ENCODE measurements at regions not wholly inside any gene's neighbourhood (a gene's known extent, or its start where the extent isn't known, plus 50 kb on each side); places are given as distances from the start of the nearest gene placed in this dataset.

GRCh38 chr3:162171970-162172369, 675.4 kb downstream of the OTOL1 start:
- Histone ChIP-seq H3K9me3 (replicated peaks; ENCODE audit: control insufficient read depth, insufficient read depth, low read length) (no peaks in the 10 kb centered on the region), H3K4me2 (ENCODE audit: control insufficient read depth, insufficient read depth) (no peak overlapping the region), H3K79me2 (ENCODE audit: control insufficient read depth, insufficient read depth, low read length) (no peaks in the 10 kb centered on the region), H3K36me3 (ENCODE audit: control insufficient read depth in 2 of 2, insufficient read depth in 2 of 2, low read length in 1 of 2) (no peaks in the 10 kb centered on the region), H2AFZ (ENCODE audit: control insufficient read depth, low read depth, low read length) (no peak overlapping the region), H3K4me1 (ENCODE audit: control insufficient read depth, insufficient read depth, low read length) (no peaks in the 10 kb centered on the region), H3K27ac (ENCODE audit: control insufficient read depth, insufficient read depth) (no peak overlapping the region), H4K20me1 (ENCODE audit: control insufficient read depth, insufficient read depth) (no peaks in the 10 kb centered on the region), H3K27me3 (replicated peaks in 1 of 2; ENCODE audit: control insufficient read depth in 2 of 2, insufficient read depth in 2 of 2, low read length in 1 of 2) (no peaks in the 10 kb centered on the region), H3K4me3 (no peak overlapping the region), H3K9ac (ENCODE audit: control insufficient read depth, insufficient read depth, low read length) (no peak overlapping the region)
- SMC1A ChIA-PET (ENCODE audit: uncharacterized antibody, unreplicated experiment), result interaction anchor here (0.6 kb wide), 1 partner anchor 434 kb away, joined by 3 read pairs; no protein-coding TSS in a partner anchor
- BruUV-seq (replicated peaks), result no TSS peak
- in situ Hi-C loops (cut with MboI) (no loop called here), intact Hi-C loops (cut with micrococcal nuclease; ENCODE audit: unreplicated experiment) (no loop called here)
- POLR2A ChIA-PET, result no interaction called here
- RAD21 ChIA-PET (ENCODE audit: unreplicated experiment), result no interaction called here
- TF ChIP-seq CREM (IDR thresholded peaks at IDR 0.05; ENCODE audit: low read depth) (no peak), ZSCAN29 (IDR thresholded peaks at IDR 0.05) (no peak), CTCF (IDR thresholded peaks at IDR 0.05 in 2 of 3, conservative IDR thresholded peaks at IDR 0.05 in 1 of 3; ENCODE audit: control insufficient read depth in 2 of 3, extremely low read depth in 1 of 3, insufficient read depth in 1 of 3, low read depth in 3 of 3, low read length in 3 of 3) (no peak)
- no peak for FAIRE-seq
- ATAC-seq, result no peak
- WGBS (ENCODE audit: insufficient coverage, insufficient replicate concordance, low lambda C conversion rate, missing lambda C conversion rate), result 0% methylated on average over 1 of the region's 1 CpG
- CTCF ChIA-PET, result no interaction called here
- DNase-seq (ENCODE audit: low read depth, low spot score), result no peak

DNA sequence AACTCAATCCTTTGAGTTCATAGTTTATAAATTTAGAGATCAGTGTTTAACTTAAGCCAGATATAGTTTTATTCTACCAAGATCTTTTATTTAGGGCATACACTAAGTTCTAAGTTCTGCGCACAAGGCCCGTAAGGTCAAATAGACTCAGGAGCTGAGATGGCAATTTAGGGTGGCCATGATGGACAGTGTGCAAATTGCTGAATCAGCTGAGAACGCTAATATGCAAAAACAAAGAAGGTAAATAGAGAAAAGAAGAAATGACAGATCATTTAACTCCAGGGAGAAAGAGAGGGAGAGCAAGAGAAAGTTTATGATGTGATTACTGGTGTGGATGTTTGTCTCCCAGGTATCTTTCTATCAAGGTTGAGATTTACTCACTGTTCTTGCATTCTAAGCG, 678.5 kb downstream of the OTOL1 start:
- in situ Hi-C loops (cut with MboI) (no loop called here), intact Hi-C loops (cut with micrococcal nuclease; ENCODE audit: unreplicated experiment) (no loop called here)
- BruUV-seq (replicated peaks), result no TSS peak
- Histone ChIP-seq H3K9ac (ENCODE audit: control insufficient read depth, insufficient read depth, low read length) (no peak overlapping the region), H3K36me3 (ENCODE audit: control insufficient read depth in 2 of 2, insufficient read depth in 2 of 2, low read length in 1 of 2) (no peaks in the 10 kb centered on the region), H3K79me2 (ENCODE audit: control insufficient read depth, insufficient read depth, low read length) (no peaks in the 10 kb centered on the region), H2AFZ (ENCODE audit: control insufficient read depth, low read depth, low read length) (no peak overlapping the region), H3K4me3 (no peak overlapping the region), H3K27me3 (replicated peaks in 1 of 2; ENCODE audit: control insufficient read depth in 2 of 2, insufficient read depth in 2 of 2, low read length in 1 of 2) (no peaks in the 10 kb centered on the region), H3K4me1 (ENCODE audit: control insufficient read depth, insufficient read depth, low read length) (no peaks in the 10 kb centered on the region), H3K4me2 (ENCODE audit: control insufficient read depth, insufficient read depth) (no peak overlapping the region), H4K20me1 (ENCODE audit: control insufficient read depth, insufficient read depth) (no peaks in the 10 kb centered on the region), H3K27ac (ENCODE audit: control insufficient read depth, insufficient read depth) (no peak overlapping the region), H3K9me3 (replicated peaks; ENCODE audit: control insufficient read depth, insufficient read depth, low read length) (no peaks in the 10 kb centered on the region)
- CTCF ChIA-PET, result no interaction called here
- FAIRE-seq (no peak), ATAC-seq (no peak), DNase-seq (ENCODE audit: low read depth, low spot score) (no peak)
- SMC1A ChIA-PET (ENCODE audit: uncharacterized antibody, unreplicated experiment), result no interaction called here
- POLR2A ChIA-PET, result no interaction called here
- WGBS (ENCODE audit: insufficient coverage, insufficient replicate concordance, low lambda C conversion rate, missing lambda C conversion rate), result 49% methylated on average over 4 of the region's 4 CpGs
- RAD21 ChIA-PET (ENCODE audit: unreplicated experiment), result no interaction called here
- TF ChIP-seq CREM (IDR thresholded peaks at IDR 0.05; ENCODE audit: low read depth) (no peak), NKRF (conservative IDR thresholded peaks at IDR 0.05) (no peak), GATAD2B (conservative IDR thresholded peaks at IDR 0.05; ENCODE audit: low read depth) (no peak), RUNX3 (IDR thresholded peaks at IDR 0.05; ENCODE audit: low read length) (no peak), EGR1 (IDR thresholded peaks at IDR 0.05; ENCODE audit: borderline replicate concordance in 1 of 2, low read depth in 2 of 2, low read length in 2 of 2) (no peak), IRF4 (IDR thresholded peaks at IDR 0.05; ENCODE audit: low read depth, low read length) (no peak), ASH2L (IDR thresholded peaks at IDR 0.05; ENCODE audit: borderline replicate concordance, low read depth) (no peak), NR2C1 (IDR thresholded peaks at IDR 0.05) (no peak)
- TF ChIP-seq, protein P1, sequence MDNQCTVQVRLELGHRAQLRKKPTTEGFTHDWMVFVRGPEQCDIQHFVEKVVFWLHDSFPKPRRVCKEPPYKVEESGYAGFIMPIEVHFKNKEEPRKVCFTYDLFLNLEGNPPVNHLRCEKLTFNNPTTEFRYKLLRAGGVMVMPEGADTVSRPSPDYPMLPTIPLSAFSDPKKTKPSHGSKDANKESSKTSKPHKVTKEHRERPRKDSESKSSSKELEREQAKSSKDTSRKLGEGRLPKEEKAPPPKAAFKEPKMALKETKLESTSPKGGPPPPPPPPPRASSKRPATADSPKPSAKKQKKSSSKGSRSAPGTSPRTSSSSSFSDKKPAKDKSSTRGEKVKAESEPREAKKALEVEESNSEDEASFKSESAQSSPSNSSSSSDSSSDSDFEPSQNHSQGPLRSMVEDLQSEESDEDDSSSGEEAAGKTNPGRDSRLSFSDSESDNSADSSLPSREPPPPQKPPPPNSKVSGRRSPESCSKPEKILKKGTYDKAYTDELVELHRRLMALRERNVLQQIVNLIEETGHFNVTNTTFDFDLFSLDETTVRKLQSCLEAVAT (IDR thresholded peaks at IDR 0.05), result no peak
- TF ChIP-seq, protein P2, sequence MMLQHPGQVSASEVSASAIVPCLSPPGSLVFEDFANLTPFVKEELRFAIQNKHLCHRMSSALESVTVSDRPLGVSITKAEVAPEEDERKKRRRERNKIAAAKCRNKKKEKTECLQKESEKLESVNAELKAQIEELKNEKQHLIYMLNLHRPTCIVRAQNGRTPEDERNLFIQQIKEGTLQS (IDR thresholded peaks at IDR 0.05; ENCODE audit: borderline replicate concordance, extremely low read depth, low read depth, low read length), result no peak
